HUES6 (cell line): ENCODE measurements at regions not wholly inside any gene's neighbourhood (a gene's known extent, or its start where the extent isn't known, plus 50 kb on each side); places are given as distances from the start of the nearest gene placed in this dataset.

Source experiments
- H3K27ac ChIP-seq: 2 replicates; pipeline ENCODE4 v1.7.0; 2013; ENCODE audit warnings: low read depth, mild to moderate bottlenecking, low read length, inconsistent platforms
- H3K27me3 ChIP-seq: 2 replicates; pipeline ENCODE4 v1.6.1; 2013; ENCODE audit warnings: low read length; ENCODE audit not compliant: control insufficient read depth, insufficient read depth
- H3K36me3 ChIP-seq: 2 replicates; pipeline ENCODE4 v1.6.1; 2013; ENCODE audit warnings: low read length; ENCODE audit not compliant: control insufficient read depth, insufficient read depth
- H3K4me1 ChIP-seq: 2 replicates; pipeline ENCODE4 v1.6.1; 2013; ENCODE audit warnings: low read length; ENCODE audit not compliant: control insufficient read depth, insufficient read depth
- H3K4me3 ChIP-seq: 2 replicates; pipeline ENCODE4 v1.5.1; 2013; ENCODE audit warnings: low read depth, low read length
- H3K9ac ChIP-seq: one replicate; pipeline ENCODE4 v1.6.1; 2013; ENCODE audit warnings: mild to moderate bottlenecking, low read length
- H3K9me3 ChIP-seq: 2 replicates; pipeline ENCODE4 v1.6.1; 2013; ENCODE audit warnings: low read depth, low read length; ENCODE audit not compliant: control insufficient read depth, insufficient read depth

DNA sequence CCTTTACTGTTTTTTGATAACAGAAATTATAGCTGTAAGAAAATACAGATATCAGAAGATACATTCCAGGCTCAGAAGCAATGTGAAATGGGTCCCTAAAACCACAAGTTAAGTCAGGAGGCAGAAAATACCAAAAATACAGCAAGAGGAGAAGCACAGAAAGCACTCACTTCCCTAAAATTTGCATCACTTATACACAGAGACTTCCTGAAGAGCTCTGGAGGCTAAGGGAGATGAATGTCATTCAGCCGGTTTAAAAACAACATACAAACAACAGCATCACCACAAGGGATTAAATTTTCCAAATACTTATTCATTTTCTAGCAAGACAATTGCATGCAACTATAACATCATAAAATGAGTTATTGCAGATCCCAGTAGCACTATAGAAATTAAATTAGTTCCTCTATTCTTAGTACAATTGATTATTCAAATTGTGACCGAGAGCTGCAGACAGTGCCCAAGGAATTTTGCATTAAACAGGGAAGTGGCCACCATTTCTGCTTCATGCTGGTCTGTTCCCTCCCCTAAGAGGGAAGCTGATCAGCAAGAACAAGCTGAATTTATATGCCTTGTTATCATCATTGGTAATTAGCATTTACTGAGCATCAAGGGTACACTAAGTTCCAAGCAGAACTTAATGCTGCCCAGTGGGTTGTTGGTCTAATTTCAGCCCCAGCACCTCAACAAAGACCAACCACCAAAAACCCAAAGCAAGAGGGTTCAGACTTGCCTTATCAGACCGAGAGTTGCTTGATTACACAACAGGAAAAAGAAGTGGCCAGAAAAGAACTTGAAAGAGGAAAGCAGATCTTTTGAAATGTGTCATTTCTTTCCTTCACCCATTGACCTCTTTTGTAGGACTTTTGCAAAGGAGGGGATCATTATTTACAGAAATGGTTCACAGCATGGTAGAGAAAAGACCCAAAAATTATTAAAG, 140.7 kb downstream of the KCTD12 start:
- peaks cover 8% of the 10 kb centered on the region; the same call in 1 of the 2 replicates for H3K4me1 ChIP-seq
- no peak overlapping the region; the same call in 1 of the 2 replicates for H3K27ac ChIP-seq
- H3K9me3 ChIP-seq = 0 out of 2 replicates have a peak, but pooled peaks cover 6% of the 10 kb centered on the region
- H3K27me3 ChIP-seq = no peaks in the 10 kb centered on the region
- no peak overlapping the region for H3K4me3 ChIP-seq
- no peak overlapping the region for H3K9ac ChIP-seq
- no peaks in the 10 kb centered on the region for H3K36me3 ChIP-seq

DNA sequence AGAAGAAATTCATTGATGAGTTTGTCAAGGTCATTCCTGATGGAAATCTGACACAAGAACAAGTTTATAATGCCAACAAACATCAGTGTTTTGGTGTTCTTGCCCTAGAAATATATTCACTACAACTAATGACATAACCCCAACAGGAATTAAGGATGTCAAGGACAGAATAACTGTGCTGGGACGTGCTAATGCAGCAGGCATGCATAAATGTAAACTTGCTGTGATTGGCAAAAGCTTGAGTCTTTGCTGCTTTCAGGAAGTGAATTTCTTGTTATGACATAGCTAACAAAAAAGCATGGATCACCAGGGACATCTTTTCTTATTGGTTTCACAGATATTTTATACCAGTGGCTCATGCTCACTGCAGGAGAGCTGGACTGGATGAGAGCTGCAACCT, 144.6 kb downstream of the KCTD12 start:
- Histone ChIP-seq H3K36me3 (no peaks in the 10 kb centered on the region), H3K9ac (no peak overlapping the region), H3K27ac (no peak overlapping the region)

DNA sequence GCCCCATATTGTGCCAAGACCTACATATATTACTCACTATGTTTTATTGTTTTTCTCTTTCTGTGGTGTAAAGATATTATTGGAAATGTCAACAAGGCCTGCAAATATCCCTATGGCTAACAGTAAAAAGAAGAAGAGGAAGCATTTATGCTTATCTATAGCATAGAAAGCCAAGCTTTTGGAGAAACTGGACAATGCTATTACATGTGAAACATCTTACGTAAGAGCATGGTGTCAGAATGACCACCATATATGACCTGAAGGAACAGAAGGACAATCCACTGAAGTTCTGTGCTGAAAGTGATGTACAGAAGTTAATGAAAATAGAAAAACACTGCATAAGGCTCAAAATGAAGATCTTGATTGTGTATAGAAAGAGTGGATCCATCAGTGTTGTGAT, 145.2 kb downstream of the KCTD12 start:
- H3K4me1 ChIP-seq = peaks cover 8% of the 10 kb centered on the region; the same call in 1 of the 2 replicates
- H3K9me3 ChIP-seq = 0 out of 2 replicates have a peak, but pooled peaks cover 6% of the 10 kb centered on the region
- H3K4me3 ChIP-seq = no peak overlapping the region
- H3K36me3 ChIP-seq = no peaks in the 10 kb centered on the region
- H3K27ac ChIP-seq = no peak overlapping the region
- H3K9ac ChIP-seq = no peak overlapping the region
- H3K27me3 ChIP-seq = no peaks in the 10 kb centered on the region

More for the DNA sequence above, 144.6 kb downstream of the KCTD12 start:
- Histone ChIP-seq H3K9me3 (0 out of 2 replicates have a peak, but pooled peaks cover 6% of the 10 kb centered on the region), H3K4me3 (no peak overlapping the region), H3K27me3 (no peaks in the 10 kb centered on the region), H3K4me1 (peaks cover 8% of the 10 kb centered on the region; the same call in 1 of the 2 replicates)

DNA sequence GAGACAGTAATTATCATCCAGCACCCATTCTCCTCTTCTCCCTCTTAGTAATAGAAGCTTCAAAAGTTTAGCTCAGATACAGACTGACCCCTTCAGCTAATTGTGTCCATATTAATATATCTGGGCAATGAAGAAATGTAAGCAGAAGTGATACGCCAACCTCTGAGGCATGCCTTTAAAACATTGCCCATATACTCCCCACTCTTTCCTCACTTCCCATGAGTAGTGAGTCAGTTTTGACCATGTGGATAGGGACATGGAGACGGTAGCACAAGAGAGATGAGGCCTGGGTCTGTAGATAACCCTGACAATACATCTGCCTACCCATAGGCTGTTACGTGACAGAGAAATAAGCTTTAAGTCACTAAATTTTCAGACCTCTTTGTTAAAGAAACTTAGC, 147.6 kb downstream of the KCTD12 start:
- H3K4me1 ChIP-seq = no peaks in the 10 kb centered on the region
- H3K27ac ChIP-seq = no peak overlapping the region
- H3K9ac ChIP-seq = no peak overlapping the region
- H3K27me3 ChIP-seq = no peaks in the 10 kb centered on the region
- 0 out of 2 replicates have a peak, but pooled peaks cover 4% of the 10 kb centered on the region for H3K9me3 ChIP-seq
- H3K36me3 ChIP-seq = no peaks in the 10 kb centered on the region
- H3K4me3 ChIP-seq = no peak overlapping the region

DNA sequence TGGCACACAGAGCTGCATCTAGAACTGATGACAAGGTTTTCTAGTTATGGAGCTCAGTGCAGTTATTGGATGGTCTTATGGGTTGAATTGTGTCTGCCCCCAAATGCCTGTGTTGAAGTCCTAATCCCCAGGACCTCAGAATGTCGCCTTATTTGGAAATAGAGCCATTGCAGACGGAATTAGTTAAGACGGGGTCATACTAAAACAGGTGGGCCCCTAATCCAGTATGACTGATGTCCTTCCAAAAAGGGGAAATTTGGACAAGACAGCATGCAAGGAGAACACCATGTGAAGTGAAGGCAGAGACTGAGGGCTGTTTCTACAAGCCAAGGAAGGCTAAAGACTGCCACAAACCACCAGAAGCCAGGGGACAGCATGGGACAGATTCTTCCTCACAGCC, 148.7 kb downstream of the KCTD12 start:
- Histone ChIP-seq H3K9ac (no peak overlapping the region), H3K4me1 (no peaks in the 10 kb centered on the region), H3K27me3 (no peaks in the 10 kb centered on the region), H3K9me3 (no peaks in the 10 kb centered on the region), H3K27ac (no peak overlapping the region), H3K4me3 (no peak overlapping the region), H3K36me3 (no peaks in the 10 kb centered on the region)

DNA sequence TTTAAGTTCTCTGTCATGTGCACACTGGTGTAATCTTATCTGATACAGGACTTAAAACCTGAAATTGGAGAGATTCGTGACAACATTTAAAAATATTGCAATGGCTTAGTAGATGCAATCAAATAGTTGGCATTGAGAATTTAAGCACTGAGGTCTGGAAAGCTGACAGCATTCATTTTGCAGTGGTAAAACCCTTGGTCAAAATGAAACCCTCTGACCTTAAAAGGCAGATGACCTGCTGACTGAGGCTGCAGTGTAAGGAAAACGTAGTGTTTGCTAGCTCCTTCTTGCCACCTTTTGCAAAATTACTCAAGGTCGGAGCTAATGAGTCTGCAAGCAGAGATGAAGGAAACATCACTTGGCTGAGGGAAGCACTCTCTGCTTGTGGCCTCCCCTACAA, 150.6 kb downstream of the KCTD12 start:
- Histone ChIP-seq H3K4me3 (no peak overlapping the region), H3K9me3 (no peaks in the 10 kb centered on the region), H3K36me3 (no peaks in the 10 kb centered on the region), H3K9ac (no peak overlapping the region), H3K27me3 (no peaks in the 10 kb centered on the region), H3K27ac (no peak overlapping the region), H3K4me1 (no peaks in the 10 kb centered on the region)

DNA sequence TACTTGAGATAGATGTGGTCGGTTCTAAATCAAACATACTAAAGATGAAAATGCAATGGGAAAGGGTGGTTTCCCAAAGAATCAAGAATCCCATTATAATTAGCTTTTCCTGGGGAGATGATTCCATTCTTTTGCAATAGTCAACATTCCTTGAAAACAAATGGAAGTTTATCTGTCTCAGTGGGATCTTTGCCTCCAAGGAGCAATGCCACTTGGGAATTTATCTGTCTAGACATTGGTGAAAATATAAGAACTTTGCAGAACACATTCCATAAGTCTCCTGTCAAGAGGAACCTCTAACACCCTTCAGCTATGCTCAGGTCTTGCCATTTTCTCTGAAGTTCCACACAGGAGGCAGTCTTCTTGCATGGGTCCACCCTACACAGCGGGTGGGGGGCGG, 152.5 kb downstream of the KCTD12 start:
- H3K36me3 ChIP-seq = no peaks in the 10 kb centered on the region
- no peaks in the 10 kb centered on the region for H3K27me3 ChIP-seq
- no peak overlapping the region for H3K4me3 ChIP-seq
- H3K9ac ChIP-seq = no peak overlapping the region
- no peak overlapping the region for H3K27ac ChIP-seq
- no peaks in the 10 kb centered on the region for H3K9me3 ChIP-seq
- no peaks in the 10 kb centered on the region for H3K4me1 ChIP-seq

DNA sequence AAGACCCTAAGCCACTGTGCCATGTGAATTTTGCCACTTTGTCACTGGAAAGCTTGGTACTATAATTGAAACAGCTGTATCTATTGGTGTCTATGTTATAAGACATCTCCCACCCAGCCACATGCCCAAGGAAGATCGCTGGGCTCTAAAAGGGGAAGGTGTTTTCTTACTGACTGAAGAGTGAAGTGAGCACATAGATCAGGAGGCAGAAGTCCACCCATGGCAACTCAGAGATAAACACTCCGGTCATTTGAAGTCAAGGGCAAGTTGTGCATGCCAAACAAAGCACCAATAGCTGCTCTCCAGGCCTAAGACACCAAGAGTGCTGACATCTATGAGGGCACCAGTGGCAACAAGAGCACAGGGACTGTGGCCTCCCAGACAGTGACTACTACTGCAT, 153.8 kb downstream of the KCTD12 start:
- Histone ChIP-seq H3K27ac (no peak overlapping the region), H3K27me3 (no peaks in the 10 kb centered on the region), H3K9me3 (peaks cover 9% of the 10 kb centered on the region), H3K36me3 (no peaks in the 10 kb centered on the region), H3K4me3 (no peak overlapping the region), H3K4me1 (no peaks in the 10 kb centered on the region), H3K9ac (no peak overlapping the region)

DNA sequence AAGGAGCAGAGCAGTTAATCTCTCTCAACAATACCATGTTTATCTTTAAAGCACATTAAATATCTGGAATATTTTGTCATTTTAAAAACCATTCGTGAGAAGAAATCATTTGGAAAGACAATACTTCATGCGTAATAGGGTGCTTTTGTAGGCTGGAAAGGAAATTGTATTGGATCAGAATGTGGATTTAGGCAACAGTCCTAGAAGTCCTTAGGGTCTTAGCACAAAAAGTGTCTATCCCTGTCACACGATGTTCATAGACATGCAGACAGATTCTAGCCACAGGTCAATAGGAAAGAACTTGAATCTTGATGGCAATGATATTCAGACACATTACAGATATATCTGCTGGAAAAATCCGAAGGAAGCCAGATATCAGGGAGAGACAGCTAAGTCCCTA, 156.0 kb downstream of the KCTD12 start:
- Histone ChIP-seq H3K27ac (no peak overlapping the region), H3K4me1 (peaks cover 3% of the 10 kb centered on the region; the same call in 1 of the 2 replicates)

DNA sequence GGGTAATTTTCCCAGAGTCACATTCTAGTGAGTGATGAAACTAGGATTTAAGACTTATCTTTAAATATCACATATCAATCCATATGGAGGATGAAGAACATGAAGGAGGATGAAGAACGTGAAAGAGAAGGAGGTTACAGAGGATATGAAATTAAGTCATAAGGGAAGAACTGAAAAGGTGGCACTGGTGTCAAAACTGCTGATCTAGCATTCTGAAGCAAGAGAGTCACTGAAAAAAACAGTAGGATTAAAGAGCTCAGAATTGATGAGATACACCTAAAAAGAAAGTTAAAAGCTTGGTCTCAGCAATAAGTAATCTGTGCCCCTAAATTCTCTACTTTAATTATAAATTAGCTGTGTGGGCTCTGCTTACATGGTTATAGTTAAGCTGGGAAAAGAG, 156.5 kb downstream of the KCTD12 start:
- Histone ChIP-seq H3K27ac (no peak overlapping the region), H3K9ac (no peak overlapping the region), H3K4me3 (no peak overlapping the region), H3K4me1 (peaks cover 4% of the 10 kb centered on the region; the same call in 1 of the 2 replicates), H3K36me3 (no peaks in the 10 kb centered on the region), H3K27me3 (no peaks in the 10 kb centered on the region), H3K9me3 (peaks cover 13% of the 10 kb centered on the region)

More for the DNA sequence above, 156.0 kb downstream of the KCTD12 start:
- Histone ChIP-seq H3K9me3 (peaks cover 13% of the 10 kb centered on the region), H3K4me3 (no peak overlapping the region), H3K36me3 (no peaks in the 10 kb centered on the region), H3K9ac (no peak overlapping the region), H3K27me3 (no peaks in the 10 kb centered on the region)

DNA sequence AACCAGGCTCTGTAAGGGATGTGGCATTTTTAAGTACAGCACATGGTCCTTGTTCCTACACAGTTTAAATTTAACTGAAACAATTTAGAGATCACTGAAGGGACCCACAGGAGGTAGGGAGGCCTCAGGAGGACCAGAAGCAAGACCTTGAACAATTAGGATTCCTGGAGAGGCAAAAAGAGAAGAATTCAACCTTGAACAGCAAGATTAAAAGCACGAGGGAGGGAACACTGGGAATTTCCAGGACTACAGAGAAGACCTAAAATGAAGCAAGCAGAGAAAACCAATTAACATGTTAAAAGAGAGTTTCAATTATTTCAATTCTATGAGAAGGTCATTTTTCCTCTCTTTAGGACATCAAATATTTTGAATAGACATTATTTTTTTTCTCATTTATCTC, 160.3 kb downstream of the KCTD12 start:
- Histone ChIP-seq H3K4me3 (no peak overlapping the region), H3K9ac (no peak overlapping the region), H3K27me3 (no peaks in the 10 kb centered on the region), H3K27ac (no peak overlapping the region), H3K9me3 (peaks cover 13% of the 10 kb centered on the region), H3K36me3 (no peaks in the 10 kb centered on the region), H3K4me1 (peaks cover 13% of the 10 kb centered on the region)
